H54 (cell line): ENCODE measurements at regions not wholly inside any gene's neighbourhood (a gene's known extent, or its start where the extent isn't known, plus 50 kb on each side); places are given as distances from the start of the nearest gene placed in this dataset.

ENCODE experiments used
- DNase-seq: peaks from one replicate; pipeline ENCODE4 v3.0.0; 2011; ENCODE audit warnings: low spot score, mixed read lengths; ENCODE audit not compliant: insufficient read length
- FAIRE-seq: peaks from 3 replicates; lab custom pipeline; 2011; peaks lifted over from hg19 to GRCh38; lab: Jason Lieb, UNC
- POLR2A ChIP-seq: IDR thresholded peaks from 2 replicates; pipeline ENCODE4 v1.6.1; 2011; ENCODE audit warnings: low read depth, mild to moderate bottlenecking, low read length

DNA sequence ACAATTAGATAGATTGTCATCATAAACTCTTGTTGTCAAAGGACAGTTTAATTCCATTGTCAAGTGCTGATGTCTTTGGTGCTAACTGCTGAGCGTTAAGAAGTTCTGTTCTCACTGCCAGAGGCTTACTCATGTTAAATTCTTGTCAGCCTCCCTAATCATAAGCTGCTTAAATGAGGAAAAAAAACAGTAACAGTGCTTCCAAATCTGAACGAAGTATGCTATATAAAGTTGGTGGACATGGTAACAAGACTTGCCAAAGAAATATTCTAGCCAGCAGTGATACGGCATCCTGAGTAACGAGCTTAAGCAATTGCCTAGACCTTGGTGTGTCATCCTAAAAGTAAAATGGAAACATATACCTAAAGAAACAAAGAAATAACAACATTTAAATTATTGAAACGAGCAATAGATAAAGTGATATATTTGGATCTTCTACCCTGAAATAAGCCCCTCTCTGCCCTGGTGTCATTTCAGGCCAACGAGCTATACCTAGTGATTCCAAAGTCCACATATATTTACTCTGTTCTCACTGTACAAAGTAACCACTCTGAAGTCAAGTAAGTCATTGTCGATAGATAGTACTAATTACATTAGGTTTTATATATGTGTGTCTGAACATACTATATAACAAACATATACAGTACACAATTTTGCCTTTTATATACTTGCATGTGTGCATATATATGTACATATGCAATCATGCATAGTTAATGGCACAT is 339.7 kb upstream of the HS3ST1 start:
- FAIRE-seq, result no peak
- DNase-seq, result no peak
- no peak for TF ChIP-seq POLR2A

DNA sequence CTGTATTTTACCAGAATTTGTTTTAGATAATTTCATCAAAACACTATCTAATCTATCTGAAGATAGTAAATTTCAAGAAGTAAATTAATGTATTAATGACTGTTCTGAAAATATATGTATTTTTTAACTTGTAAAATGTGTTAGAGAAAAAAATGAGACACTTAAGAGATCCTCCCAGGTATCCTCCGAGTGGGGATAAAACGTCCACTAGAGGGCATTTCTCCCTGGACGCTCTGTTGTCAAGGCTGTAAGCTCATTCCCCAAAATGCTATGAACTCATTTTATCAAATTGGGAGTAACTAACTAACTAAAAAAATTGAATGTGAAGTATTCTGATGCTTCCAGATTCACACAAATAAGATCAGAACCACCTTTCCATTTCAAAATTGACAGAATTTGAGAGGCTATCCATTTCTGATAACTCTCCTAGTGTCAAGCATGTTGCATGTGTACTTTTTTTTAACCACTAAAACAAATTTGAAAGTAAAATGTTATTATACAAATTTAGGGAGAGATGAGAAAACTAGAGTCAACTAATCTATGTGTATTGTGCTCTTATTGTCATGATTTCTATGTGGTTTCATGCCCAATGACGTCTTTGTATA is 337.3 kb upstream of the HS3ST1 start:
- FAIRE-seq, result no peak
- no peak for DNase-seq
- TF ChIP-seq POLR2A, result no peak

DNA sequence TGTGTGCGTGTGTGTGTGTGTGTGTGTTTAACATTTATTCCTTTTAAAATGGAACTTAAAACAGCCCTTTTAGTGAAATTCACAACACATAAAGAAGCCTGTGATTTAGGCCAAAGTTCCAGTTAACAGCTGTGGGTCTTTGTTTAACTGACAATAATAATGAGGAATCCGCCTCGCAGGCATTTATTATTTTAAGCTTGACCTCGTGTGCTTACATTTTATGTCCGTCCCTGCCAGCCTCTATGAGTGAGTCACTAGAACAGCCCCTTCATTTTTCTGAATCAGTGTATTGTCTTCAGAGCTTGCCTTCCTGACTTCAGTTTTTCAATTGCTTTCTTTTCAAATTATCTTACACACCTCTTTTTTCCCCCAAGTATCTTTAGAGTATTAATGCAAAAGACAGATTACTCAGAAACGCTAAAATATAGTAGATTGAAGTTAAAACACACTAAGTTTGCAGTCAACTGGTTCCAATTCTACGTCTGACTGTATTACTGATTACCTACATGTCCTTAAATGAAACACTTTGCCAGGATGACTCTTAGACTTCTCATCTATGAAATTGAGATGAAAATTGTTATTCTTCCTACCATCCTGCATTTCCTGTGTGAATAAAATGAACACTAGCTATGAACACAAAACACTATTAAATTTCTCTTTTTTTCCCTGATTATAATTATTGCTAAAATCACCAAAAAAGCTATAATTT is 319.6 kb upstream of the HS3ST1 start:
- DNase-seq (no peak), FAIRE-seq (peak; percentile 23)
- no peak for TF ChIP-seq POLR2A

DNA sequence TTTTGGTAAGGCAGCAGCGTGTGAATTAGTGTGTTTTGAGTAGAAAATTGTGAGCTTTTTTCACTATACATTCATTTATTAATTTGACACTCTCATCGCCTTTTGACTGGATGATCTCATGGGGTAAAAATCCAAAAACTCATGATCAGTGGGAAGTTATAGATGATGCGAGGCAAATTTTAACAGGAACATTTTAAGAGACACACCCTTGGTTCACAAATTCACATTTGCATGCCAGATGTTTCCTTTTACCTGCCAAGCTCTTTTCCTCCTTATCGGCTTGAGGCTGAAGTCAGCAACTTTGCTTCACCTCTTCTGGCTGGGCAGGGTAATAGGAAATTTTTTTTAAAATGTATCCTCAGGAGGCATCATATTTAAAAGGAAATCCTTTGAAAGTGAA is 318.0 kb upstream of the HS3ST1 start:
- TF ChIP-seq POLR2A, result no peak
- no peak for FAIRE-seq
- no peak for DNase-seq

DNA sequence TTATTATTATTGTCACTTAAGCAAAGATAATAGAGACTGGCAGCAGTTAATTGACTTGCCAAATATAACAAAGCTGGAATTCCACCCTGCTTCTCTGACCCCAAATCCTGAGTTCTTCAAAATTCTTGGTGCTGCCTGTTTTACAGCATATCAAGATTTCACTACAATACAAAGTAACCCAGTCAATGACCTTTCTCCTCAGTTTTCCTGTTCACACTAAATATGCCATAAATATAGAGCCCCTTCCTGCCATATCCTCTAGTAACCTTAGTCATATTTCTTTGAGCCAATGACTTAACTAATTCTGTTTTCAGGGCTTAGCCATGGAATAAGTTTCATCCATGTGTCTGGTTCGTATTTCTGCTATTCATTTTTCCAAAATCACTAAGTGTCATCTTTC is 315.3 kb upstream of the HS3ST1 start:
- TF ChIP-seq POLR2A, result no peak
- FAIRE-seq, result no peak
- DNase-seq, result no peak

DNA sequence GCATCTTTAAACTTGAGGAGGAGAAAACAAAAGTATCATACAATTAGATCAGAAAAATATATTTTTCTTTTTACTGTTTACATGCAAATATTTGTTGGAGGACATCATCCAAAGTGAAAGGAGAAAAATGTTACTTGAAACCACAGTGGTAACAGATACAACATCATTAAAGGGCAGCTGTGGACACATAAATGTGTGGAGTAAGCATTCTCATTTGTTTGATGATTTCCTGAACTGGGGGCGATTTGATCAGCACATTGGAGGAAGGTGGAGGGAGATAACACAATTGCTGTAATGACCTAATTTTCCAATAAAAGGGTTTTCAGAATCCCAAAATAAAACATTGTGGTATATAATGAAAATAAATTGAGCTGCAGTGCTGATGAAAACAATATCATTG is 314.5 kb upstream of the HS3ST1 start:
- no peak for TF ChIP-seq POLR2A
- no peak for FAIRE-seq

DNA sequence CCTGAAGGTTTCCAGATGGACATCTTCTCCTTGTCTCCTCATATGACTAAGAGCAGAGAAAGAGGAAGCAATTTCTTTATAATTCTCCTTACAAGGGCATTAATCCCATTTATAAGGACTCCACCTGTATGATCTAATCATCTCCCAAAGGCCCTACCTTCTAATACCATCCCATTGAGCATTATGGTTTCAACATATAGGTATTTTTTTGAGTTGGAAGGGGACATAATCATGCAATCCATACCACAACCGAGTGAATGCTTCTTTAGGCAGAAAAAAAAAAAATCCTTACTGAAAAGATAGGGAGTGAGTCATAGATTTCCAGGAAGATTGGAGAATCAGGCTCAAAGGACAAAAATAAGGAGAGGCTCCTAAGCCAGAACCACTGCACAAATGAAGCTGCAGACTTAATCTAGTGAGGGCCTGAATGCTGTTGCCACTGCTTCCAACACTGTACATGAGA is 312.5 kb upstream of the HS3ST1 start:
- DNase-seq (no peak), FAIRE-seq (no peak)
- no peak for TF ChIP-seq POLR2A

More for the DNA sequence above, 314.5 kb upstream of the HS3ST1 start:
- DNase-seq, result no peak

DNA sequence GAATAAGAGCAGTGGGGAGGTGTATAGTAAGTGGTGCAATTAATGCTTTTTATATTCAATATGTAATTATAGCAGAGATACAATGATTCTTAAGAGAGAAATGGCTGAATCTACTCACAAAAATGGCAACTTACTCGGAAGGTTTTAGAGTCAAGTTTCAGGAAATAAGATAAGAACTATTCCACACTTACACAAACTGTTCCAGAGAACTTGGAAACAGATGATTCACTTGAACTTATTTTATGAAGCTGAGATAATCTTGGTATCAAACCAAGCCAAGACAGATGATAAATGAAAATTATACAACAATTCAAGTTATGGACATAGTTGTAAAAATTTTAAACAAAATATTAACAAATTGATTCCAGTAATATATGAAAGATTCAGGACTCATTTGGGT is 311.3 kb upstream of the HS3ST1 start:
- FAIRE-seq, result no peak
- DNase-seq, result no peak
- TF ChIP-seq POLR2A, result no peak

DNA sequence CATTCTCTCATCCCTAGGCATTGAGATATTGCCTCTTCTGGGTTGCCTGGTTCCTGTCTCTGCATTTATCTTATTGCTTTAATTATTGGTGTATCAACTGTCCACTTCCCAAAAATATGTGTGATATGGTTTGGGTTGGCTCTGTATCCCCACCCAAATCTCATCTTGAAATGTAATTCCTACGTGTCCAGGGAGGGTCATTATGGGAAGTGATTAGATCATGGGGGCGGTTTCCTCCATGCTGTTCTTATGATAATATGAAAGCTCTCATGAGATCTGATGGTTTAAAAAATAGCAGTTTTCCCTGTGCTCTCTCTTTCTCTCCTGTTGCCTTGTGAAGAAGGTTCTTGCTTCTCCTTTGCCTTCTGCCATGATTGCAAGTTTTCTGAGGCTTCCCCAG is 308.3 kb upstream of the HS3ST1 start:
- DNase-seq (no peak), FAIRE-seq (no peak)
- TF ChIP-seq POLR2A, result no peak

DNA sequence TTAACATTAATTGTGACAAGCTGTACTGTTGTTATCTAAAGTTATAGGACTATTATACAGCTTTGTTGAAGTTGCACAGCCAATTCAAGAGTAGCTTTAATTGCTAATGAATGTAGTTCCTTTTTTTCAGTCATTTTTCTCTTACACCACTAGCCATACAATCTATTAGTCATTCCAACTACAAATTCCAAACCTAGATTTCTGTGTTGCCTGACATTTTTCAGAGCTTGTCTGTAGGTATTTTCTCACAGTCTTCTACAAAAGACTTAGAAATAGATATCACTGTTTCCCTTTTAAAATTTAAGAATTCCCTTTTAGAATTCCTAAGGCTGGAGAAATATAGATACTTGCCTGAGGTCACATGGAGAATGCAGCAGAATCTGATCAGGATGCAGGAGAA is 307.0 kb upstream of the HS3ST1 start:
- no peak for FAIRE-seq
- TF ChIP-seq POLR2A, result no peak
- DNase-seq, result no peak

DNA sequence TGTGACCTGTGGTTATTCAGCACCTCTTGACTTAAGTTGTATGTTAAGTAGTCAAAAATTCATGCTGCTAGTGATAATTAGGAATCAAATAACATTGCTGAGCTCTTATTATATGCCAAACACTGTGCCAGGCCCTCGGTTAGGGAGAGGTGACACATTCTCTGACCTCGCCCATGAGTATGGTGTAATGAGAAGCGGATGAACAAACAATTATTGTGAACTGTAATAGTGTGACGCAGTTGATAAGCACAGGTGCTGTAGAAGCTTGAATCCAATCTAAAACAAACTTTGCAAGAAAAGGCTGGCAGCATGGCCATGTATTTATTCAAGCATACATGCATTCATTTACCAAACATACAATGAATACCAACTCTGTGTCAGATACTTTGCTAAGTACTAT is 303.5 kb upstream of the HS3ST1 start:
- FAIRE-seq (no peak), DNase-seq (no peak)
- TF ChIP-seq POLR2A, result no peak

DNA sequence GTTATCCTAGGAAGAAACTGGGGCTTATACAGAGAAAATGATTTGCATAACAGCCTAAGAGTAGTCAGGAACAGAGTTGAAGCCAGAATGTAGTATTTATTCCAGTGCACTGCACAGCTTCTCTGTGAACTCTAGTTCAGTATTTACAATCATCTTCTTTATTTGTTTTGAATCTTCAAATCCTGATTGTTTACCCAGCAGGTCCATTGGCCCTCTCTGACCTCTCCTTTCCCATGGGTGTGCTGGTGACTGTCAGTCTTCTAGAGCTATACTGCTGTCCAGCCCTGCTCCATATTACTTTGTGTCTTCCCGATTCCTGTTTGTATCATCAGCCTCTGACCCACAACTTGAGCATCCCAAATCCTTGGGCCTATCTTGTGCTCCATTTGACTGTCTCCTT is 301.9 kb upstream of the HS3ST1 start:
- no peak for TF ChIP-seq POLR2A
- FAIRE-seq (no peak), DNase-seq (no peak)

DNA sequence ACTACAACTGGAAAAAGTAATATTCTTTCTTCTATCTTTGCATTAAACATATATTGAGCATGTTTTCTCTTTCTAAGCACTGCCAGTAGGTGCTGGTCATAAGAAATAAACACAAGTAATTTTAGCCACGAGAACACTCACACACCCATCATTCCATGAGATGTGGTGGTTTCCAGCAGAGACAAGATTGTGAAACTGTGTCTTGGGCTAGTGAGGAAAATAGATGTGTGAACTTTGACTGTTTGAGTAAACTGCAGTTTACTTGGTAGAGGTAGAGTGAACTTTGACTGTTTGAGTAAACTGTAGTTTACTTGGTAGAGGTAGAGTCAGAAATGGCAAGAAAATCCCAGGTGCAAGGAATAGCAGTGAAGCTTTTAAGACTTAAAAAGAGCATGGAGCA is 300.9 kb upstream of the HS3ST1 start:
- FAIRE-seq (no peak), DNase-seq (no peak)
- TF ChIP-seq POLR2A, result no peak

DNA sequence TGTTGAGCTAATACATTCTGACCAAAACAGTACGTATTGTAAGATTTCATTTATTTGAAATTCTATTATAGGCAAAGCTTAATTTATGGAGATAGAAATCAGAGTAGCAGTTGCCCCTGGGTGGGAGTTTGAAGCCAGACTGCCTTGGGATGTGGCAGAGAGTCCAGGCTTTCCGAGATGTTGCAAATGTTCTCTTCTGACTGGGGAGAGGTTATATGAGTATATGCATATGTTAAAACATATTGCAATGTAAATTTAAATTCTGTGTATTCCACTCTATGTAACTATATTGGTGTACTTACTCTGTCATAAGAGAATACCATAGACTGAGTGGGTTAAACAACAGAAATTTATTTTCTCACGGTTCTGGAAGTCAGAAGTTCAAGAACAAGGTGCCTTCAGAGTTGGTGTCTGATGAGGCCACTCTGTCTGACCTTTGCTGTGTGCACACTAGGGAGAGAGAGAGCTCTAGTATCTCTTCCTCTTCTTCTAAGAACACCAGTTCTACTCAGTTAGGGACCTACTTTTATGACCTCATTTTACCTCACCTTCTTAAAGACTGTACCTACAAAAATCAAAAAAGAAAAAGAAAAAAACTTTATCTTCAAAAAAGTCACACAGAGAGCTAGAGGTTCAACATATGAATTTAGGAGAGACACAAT is 299.3 kb upstream of the HS3ST1 start:
- FAIRE-seq (no peak), DNase-seq (no peak)
- no peak for TF ChIP-seq POLR2A

DNA sequence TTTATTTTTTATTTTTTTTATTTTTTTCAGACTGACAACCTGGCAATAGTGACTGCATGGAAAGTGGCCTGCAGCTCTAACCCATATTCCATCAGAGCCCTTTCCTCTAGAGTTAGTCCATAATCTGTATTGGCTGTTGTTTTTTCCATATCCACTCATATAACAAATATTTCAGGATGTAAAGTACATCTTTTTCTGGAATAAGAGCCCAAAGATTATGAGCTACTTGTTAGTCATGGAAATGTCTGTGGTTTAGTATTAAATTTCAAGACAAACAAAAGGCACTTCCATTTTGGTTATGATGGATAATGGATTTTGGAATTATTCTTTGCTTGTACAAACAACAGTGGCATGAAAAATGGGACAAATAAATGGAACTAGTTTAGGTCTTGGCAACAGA is 296.0 kb upstream of the HS3ST1 start:
- peak; percentile 72 for FAIRE-seq
- no peak for TF ChIP-seq POLR2A
- no peak for DNase-seq
